HG03159 (cell line): ENCODE measurements at regions not wholly inside any gene's neighbourhood (a gene's known extent, or its start where the extent isn't known, plus 50 kb on each side); places are given as distances from the start of the nearest gene placed in this dataset.

Source experiments
- ATAC-seq: cut with Tn5 transposase; IDR thresholded peaks from one replicate; pipeline ENCODE4 v1.9.1; 2021; ENCODE audit warnings: mild to moderate bottlenecking, moderate library complexity; ENCODE audit not compliant: unreplicated experiment

GRCh38 chr4:137754652-137755471 is 222.6 kb upstream of the PCDH18 start:
- no peak for ATAC-seq

- no peak for ATAC-seq
Observed at GRCh38 chr4:137749466-137749865, 217.2 kb upstream of the PCDH18 start.

- ATAC-seq, result no peak
Observed at GRCh38 chr4:137748616-137749015, 216.3 kb upstream of the PCDH18 start.

- ATAC-seq, result no peak
Observed at GRCh38 chr4:137740141-137740540, 207.8 kb upstream of the PCDH18 start.

- no peak for ATAC-seq
Observed at GRCh38 chr4:137739391-137739790, 207.1 kb upstream of the PCDH18 start.

GRCh38 chr4:137738375-137738990 is 206.2 kb upstream of the PCDH18 start:
- no peak for ATAC-seq

- ATAC-seq, result no peak
Observed at GRCh38 chr4:137735561-137736104, 203.3 kb upstream of the PCDH18 start.

- ATAC-seq, result peak; percentile 73
Observed at GRCh38 chr4:137733174-137734141, 201.2 kb upstream of the PCDH18 start.

GRCh38 chr4:137722910-137723309 is 190.6 kb upstream of the PCDH18 start:
- no peak for ATAC-seq

GRCh38 chr4:137711502-137711901 is 179.2 kb upstream of the PCDH18 start:
- ATAC-seq, result no peak

GRCh38 chr4:137707626-137708025 is 175.3 kb upstream of the PCDH18 start:
- ATAC-seq, result no peak

GRCh38 chr4:137707102-137707620 is 174.9 kb upstream of the PCDH18 start:
- ATAC-seq, result no peak

GRCh38 chr4:137705171-137705783 is 173.0 kb upstream of the PCDH18 start:
- ATAC-seq, result no peak

- ATAC-seq, result no peak
Observed at GRCh38 chr4:137703195-137703594, 170.9 kb upstream of the PCDH18 start.

- no peak for ATAC-seq
Observed at GRCh38 chr4:137702512-137702911, 170.2 kb upstream of the PCDH18 start.

GRCh38 chr4:137701401-137701800 is 169.1 kb upstream of the PCDH18 start:
- no peak for ATAC-seq

GRCh38 chr4:137700751-137701150 is 168.5 kb upstream of the PCDH18 start:
- no peak for ATAC-seq

- ATAC-seq, result no peak
Observed at GRCh38 chr4:137700072-137700471, 167.8 kb upstream of the PCDH18 start.

GRCh38 chr4:137694138-137694537 is 161.8 kb upstream of the PCDH18 start:
- no peak for ATAC-seq

- ATAC-seq, result no peak
Observed at GRCh38 chr4:137693641-137694040, 161.3 kb upstream of the PCDH18 start.
